Stimulated activated CD8-positive, alpha-beta memory T cell treated with anti-CD3 and anti-CD28 coated beads, Interleukin-4, amount 100 ng/mL, for 4 hours (primary cell): ENCODE measurements at regions not wholly inside any gene's neighbourhood (a gene's known extent, or its start where the extent isn't known, plus 50 kb on each side); places are given as distances from the start of the nearest gene placed in this dataset.

Experiments used
- DNase-seq, 2 donors: peaks; one replicate each; pipeline ENCODE4 v3.0.0-alpha.2; 2020; ENCODE audit warnings: low read depth in 2 of 2, low spot score in 1 of 2

DNA sequence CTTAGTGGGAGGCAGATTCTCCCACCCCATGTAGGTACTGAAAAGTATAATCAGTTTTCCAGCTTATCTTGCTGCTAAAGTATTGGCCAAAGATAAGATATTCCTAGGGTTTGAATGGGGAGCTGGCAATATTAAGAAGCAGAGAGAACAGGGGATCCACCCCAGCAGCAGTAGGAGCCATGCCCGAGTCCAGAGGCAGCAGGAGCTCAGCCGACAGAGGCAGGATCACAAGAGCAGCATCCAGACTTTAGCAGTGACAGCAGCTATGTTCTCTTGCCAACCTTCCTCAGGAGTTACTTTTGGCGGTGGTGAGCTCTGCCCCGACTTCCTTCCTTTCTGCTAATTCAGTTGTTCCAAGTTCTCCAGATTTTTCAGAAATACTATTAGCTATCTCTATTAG lies 224.5 kb downstream of the GADD45G start:
- DNase-seq: no peak

DNA sequence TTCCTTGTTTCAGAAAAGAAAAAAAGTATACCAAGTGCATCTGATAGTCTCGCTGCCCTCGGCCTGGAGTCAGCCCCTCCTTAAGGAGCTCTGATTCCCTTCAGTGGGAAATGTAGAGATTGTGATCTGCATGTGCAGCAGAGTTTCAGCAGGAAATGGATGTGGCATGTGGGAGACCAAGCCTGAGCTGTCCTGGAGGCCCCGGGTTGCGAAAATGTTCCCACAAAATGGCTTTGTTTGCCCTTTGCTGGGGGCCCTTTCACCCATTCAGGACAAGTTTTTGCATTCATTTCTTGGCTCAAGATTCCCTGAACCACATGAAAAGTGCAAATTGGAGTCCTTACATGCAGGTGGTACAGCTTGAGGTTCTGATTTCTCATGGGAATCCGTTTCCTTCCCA lies 230.9 kb downstream of the GADD45G start:
- no peak for DNase-seq

DNA sequence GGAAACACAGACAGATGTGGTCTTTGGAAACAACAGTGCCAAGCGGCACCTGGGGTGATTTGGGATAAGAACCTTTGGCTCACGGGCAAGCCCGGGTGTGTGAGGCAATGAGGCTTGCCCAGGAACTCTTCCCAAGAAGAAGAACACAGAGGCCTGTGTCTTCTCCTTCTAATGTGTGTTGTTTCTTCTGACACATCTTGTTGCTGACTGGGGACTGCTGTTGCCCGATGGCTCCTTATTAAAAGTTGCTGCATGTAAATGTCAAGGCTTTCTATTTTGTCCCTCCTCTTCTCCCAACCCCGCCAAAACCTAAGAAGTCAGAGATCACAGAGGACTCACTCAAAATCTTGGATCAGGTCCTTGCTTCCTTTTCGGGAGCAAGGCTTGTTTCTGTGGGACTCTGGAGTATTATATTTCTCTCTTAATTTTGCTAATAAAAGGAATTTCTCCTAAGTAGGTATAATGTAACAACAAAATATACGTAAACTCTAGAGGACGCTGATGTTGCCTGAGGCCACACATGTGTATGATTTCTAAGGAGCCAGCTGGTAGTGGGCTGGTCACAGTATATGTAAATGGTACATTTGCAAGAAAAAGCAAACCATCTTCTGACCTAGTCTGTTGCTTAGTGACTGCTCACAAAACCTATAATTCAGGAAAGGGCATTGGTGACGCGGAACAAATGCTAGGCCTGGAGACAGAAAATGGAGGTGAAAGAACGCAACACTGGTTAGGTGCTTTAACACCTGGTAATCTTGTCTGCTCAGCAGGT lies 232.5 kb downstream of the GADD45G start:
- DNase-seq: no peak

DNA sequence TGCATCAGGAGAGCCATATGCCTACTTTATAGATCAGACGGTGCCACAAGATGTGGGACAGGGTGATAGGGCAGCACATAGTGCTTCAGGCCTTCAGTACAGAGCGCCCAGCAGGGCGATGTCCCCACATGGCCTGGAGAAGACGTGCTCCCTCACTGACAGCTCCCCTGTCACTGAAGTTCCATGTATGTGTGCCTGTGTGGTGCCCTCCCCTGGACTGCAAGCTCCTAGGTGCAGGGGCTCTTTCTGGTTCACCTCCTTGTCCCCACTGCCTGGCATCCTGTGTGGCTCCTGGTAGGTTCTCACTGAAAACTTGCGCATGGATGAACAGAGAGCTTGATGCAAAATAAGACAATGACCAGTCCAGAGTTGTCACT lies 233.1 kb downstream of the GADD45G start:
- no peak for DNase-seq

DNA sequence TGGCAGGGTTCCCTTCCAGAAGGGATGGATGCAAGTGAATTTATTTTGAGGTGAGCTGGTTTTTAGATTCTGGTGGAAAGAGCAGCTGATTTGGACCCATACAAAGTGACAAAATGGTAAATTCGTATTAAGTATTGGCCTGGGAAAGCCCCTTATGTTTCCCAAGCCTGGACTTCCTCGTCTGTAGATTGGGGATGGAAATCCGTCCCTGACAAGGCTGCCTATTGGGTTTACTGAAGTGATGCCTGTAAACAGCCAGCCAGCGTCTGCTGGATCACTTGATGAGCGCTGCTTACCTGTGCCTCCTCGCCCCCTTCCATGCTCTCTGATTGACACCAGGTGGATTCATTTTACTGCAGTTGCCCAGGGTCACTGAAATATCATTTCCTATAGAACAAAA lies 233.8 kb downstream of the GADD45G start:
- no peak for DNase-seq

DNA sequence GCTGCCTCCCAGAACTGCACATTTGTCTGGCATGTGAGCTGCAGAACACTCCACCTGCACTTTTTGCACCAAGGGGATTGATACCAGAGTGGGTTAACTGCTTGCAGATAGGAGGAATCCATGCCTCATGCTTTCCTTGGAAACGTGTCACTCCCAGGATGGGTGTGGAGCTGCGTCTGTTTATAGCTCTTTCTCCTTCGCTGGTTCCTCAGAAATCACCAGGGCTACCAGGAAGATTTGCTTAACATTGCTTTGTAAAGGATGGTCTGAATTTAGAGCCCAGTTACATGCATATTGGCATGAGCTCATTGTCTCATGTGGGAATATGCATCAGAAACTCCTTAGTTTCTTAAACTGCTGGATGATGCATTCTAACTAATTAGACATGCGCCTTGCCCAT lies 234.6 kb downstream of the GADD45G start:
- DNase-seq: no peak

DNA sequence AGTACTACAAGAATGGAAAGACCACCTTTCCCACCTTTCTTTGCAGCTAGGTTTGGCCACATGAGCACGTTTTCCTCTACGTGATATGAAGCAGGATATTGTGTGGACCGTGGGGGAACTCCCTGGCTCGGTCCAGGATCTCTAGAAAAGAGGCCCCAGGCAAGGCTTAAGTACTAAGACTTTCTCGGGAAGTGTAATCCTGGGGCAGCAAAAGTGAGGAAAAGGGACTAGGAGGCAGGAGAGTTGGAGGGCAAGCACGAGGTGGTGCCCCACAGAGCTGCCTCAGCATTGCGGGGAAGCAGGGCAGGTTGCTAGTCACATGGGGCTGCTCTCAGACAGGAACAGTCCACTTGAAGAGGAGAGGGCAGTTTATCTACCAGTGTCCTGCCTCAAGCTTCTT lies 235.1 kb downstream of the GADD45G start:
- no peak for DNase-seq

DNA sequence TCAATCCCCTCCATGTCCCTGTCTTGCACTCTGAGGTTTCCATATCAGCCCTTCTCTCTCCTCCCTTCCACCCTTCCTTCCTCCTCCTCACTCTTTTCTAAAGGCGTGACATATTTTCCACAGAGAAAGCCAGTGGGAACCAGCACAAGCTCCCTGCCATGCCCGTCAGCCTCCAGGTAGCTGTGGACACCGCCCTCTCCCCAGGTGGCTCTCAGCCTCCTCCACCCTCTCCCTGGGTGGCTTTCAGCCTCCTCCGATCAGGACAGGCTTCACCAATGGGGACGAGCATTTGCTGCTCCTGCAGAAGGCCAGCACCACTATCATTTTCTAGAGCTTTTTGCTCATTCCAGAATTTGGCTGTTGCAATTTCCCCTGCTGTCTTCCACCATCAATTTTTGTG lies 236.6 kb downstream of the GADD45G start:
- no peak for DNase-seq

DNA sequence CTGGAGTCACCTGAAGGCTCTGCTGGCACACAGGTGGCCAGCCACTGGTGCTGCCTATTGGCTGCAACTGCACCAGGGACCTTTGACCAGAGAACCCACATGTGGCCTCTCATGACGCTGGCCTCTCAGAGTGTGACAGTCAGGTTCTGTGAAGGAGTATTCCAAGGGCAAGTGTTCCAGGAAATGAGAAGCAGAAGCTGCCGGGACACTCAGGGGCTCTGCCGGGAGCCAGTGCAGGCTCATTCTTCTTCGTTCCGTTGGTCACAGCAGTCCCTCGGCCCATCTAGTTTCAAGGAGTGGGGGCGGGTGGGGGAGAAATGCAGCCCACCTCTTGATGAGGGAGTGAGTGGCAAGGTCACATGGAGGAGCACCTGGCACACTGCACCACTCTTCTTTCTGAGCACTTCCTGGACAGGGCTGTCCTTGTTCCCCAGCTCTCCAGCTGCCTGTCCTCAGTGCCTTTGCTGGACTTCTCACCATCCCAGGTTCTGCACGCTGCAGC lies 237.5 kb downstream of the GADD45G start:
- no peak for DNase-seq

DNA sequence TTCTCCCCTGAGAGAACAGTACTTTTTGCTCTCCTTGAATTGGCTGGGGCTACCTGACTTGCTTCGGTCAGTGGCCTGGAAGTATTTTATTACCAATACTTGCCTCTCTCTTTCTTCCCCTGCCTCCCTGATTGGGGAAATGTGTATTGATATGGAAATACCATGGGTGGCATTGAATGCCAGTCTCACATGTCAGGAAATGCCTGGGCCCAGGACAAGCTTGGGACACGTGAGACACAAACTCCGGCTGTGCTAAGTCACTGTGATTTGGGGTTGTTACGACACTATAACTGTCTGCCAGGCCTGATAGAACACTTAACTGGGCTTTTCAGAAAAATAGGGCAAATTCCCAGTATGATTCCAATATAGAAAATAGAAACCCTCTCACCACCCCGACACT lies 238.3 kb downstream of the GADD45G start:
- no peak for DNase-seq

DNA sequence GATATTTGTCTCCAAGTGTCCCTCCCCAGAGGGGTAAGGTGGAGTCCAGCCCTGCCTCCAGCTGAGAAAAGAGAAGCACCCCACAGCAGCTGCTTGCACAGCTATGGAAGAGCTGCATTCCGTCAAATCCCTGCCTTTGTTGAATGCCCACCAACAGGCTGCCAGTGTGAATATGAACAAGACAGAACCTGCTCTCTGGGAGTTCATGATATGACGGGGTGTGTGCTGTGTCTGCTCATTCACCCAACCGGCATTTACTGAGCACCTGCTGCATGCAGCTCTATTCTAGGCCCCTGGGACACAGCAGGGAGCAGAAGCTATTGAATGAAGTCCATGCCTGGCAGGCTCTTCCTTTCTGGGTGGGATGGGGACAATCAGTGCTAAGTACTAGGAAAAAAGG lies 238.8 kb downstream of the GADD45G start:
- DNase-seq: no peak

DNA sequence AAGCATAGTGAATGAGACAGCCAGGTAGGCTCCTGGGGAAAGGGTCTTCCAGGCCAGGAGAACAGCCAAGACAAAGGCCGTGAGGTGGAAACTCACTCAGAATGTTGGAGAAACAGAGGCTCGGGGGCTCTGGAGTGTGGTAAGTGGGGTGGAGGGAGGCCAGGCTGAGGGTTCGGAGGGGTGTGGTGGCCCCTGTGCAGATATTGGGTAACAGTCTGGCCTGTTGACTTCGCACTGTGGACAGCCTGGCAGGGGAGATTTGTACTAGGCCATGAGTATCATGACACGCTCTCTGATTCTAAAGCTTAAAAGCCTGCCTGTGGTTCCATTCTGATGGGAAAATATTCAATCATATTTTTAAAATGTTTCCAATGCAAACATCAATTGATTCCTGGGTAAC lies 239.3 kb downstream of the GADD45G start:
- no peak for DNase-seq

DNA sequence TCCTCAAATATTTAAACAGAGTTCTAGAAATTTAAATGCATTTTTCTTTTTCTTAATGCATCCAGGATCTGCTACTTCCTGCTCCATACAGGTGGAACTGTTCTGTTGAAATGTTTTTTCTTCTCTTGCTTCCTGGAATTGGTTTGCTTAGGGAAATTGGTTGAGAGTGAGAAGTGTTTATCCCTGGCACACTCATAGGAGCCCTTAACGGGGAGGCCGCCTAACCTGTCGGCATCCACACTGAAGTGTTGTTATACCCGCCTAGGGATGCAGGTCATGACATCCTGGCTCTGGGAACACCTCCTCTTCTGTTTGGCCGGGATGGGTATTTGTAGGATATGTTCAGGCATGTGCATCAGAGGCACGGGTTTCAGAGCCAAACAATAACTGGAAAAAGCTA lies 239.7 kb downstream of the GADD45G start:
- no peak for DNase-seq

DNA sequence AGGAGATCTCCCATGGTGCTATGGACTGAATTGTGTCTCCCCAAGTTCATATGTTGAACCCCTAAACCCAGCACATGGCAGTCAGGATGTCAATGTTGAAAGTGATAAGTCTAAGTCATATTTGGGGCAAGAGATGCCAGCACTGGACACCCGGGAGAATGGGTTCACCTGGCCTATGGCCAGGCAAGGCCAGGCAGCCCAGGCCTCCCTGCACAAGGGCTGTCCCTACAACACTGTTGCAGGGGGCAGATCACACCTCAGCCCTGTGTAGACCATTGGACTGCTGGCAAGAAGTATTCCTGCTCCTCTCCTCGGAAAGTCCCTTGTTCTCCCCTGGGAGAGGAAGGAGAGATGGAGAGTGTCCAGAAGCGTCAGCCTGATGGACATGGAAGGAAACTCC lies 240.5 kb downstream of the GADD45G start:
- no peak for DNase-seq

DNA sequence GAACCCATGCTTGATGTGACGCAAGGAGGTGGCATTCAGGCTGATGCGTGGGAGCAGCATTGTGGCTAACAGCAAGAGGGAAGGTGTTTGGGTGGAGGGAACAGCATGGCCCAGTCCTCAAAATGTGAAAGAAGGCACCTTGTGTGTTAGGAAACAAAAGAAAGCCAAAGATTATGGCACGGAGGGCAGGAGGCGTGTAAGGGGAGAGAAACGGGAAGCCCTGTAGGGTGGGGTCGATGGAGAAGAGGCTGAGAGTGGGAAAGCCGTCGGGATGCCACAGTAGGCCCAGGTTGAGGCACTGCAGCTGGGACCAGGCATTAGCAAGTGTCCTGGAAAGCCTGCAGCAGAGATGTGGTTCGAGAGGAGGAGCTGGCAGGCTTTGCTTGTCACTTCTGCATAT lies 241.1 kb downstream of the GADD45G start:
- no peak for DNase-seq

DNA sequence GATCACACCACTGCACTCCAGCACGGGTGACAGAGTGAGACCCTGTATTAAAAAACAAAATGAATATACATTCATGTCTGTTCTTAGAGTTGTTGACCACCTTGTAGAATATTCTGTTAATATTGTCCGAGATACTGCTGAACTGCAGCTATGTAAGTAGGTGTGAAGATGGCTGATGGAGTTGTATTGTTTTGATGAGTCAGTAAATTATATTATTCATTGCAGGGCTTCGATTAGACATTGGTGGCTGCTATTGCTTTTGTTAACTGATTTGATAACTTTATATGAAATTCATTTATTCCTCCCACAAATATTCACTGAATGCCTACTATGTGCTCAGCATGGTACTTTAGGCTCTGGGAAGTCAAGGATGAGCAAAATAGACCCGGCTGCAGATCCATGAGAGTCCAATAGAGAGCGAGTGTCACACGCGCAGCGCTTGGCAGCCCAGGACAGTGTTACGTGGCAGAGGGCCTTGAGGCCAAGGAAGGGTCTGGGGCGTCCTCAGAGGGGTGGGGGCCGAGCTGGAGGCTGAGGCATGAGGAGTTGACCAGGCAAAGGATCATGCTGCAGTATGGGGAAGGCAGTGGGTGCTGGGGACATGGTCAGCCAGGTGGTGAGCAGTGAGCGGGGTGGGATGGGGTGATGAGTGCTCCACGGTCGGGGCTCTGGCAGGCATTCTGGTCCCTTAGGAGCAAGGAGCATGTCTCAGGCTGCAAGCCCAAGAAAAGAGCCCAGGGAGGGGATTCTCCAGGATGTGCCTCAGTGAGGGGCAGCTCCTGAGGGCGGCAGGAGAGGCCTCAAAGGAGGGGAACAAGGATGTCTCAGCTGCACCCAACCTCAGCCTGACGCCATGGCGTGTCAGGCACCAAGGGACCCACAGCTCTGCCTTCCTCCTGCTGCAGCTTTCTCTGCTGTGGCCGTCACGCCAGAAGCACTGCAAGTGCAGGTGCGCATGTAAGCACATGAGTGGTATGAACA lies 243.5 kb downstream of the GADD45G start:
- DNase-seq: no peak

DNA sequence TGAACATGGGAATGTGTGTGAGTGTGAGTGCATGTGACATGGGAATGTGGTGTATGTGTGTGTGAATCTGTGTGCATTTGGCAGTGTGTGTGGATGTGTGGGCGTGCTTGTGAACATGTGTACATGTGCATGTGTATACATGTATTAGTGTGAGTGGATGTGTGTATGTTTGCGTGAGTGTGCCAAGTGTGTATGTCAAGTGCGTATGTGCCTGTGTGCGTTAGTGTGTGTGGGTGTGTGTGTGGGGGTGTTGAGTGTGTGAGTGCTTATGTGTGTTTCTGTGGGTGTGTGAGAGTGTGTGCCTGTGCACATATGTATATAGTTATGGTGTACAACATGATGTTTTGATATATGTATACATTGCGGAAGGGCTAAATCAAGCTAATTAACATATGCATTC lies 244.3 kb downstream of the GADD45G start:
- DNase-seq: no peak

DNA sequence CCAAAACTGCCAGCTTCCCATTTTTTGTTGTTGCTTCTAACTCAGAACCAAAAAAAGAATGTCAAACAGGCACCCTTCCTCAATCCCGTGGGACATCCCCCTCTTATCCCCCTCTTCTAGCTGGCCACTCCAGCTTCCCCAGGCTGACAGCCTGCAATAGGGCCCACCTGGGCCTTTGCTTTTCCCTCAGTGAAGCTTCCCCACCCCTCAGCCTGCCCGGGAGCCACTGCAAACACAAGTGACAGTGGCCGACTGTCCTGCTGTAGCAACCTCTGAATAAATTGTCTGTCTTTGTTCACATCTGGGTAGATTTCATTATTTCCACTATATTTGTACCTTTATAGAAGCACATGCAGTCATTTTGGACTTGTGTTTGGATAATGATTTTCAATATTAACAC lies 245.3 kb downstream of the GADD45G start:
- DNase-seq: no peak

DNA sequence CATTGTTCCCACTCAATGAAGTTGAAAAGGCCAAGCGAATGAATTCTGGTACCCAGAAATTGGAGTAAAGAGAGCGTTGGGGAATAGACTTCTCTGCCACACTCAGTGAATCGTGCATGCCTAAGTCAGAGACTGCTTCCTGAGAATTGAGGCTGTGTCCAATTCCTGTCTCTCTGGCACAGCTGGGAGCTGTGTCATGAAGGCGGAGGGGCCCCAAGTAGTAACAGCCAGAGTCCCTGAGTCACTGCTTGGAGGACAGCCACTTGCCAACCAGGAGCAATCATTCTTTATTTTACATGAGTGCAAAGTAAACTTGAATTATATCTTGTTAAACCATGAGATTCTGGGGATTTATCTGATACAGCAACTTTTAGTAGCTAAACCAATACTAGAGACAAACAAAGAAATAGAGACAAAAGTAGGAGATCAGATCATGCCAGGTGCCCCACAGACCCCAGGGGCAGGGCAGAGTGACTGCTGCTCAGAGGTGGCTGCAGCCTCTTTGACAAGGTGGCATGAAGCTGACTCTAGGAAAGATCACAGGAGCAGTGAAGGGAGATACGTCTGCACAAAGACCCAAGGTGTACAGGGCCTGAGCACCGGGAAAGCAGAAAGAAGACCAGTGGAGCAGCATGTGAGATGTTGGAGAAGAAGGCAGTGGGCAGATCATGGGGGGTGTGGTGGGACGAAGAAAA lies 246.0 kb downstream of the GADD45G start:
- DNase-seq: no peak

DNA sequence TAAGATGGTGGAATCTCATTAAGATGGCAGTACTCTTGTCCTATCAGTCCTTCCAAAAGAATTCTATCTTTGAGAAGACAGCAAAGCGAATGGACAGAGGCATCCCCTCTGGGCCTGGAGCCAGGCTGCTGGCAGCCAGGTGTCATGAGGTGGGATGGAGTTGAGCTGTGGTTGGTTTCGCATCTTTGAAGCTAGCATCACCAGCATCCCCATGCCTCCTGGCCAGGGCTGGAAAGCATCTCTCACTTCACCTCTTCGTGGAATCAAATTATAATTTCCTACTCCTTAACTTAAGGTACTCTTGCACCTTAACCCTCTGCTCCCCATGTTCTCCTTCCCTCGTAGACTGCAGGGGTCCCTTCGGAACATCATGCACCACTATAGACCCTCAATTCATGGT lies 248.3 kb downstream of the GADD45G start:
- no peak for DNase-seq

DNA sequence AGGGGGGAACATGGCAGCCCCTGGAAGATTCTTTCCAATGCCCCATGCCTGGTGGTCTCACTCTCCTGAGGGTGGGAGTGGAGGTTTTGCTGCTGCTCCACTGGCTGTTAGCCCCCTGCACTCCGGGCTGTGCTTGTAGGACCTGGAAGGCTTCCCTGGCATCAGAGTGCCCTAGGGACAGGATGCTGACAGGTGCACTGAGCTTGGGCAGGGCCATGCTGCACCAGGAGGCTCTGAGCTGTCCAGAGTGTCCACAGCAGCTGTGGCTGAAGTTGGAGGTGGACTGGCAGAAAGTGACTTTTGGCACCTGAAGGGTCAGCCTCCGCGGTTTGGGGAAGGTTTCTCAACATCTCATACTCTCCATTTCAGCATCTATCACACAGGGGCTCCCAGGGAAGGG lies 249.1 kb downstream of the GADD45G start:
- DNase-seq: no peak
